Breast epithelium (tissue), 4 donors: ENCODE measurements at regions not wholly inside any gene's neighbourhood (a gene's known extent, or its start where the extent isn't known, plus 50 kb on each side); places are given as distances from the start of the nearest gene placed in this dataset.

Source experiments
- DNase-seq, 2 donors: peaks; one replicate each; pipeline ENCODE4 v3.0.0-alpha.2; 2019; ENCODE audit warnings: low spot score in 2 of 2
- H3K27ac ChIP-seq, 2 donors: fragments of 200-600 bp; sonication (generic) in 1 of 2; one replicate each; pipeline ENCODE4 v1.5.1; 2016 to 2019; ENCODE audit warnings: mild to moderate bottlenecking in 1 of 2
- H3K27me3 ChIP-seq, 2 donors: fragments of 200-600 bp; sonication (generic) in 1 of 2; one replicate each; pipeline versions ENCODE4 v1.5.1 to v1.6.0; 2017 to 2019; ENCODE audit warnings: control low read depth in 1 of 2, mild to moderate bottlenecking in 1 of 2
- H3K36me3 ChIP-seq: fragments of 200-600 bp; one replicate; pipeline ENCODE4 v1.5.1; 2019
- H3K4me1 ChIP-seq, 2 donors: fragments of 200-600 bp; sonication (generic); one replicate each; pipeline ENCODE4 v1.5.1; 2016 to 2019; ENCODE audit warnings: control low read depth in 1 of 2
- H3K4me3 ChIP-seq, 3 donors: fragments of 200-600 bp; sonication (generic); 1 replicate in 2 of 3; 2 replicates in 1 of 3; pipeline ENCODE4 v1.5.1; 2016 to 2019; ENCODE audit warnings: mild to moderate bottlenecking in 3 of 3, moderate library complexity in 2 of 3
- H3K9me3 ChIP-seq, 2 donors: fragments of 200-600 bp; sonication (generic) in 1 of 2; one replicate each; pipeline ENCODE4 v1.5.1; 2016 to 2019; ENCODE audit warnings: control low read depth in 1 of 2
- CTCF ChIP-seq, 3 donors: fragments of 450-650 bp; IDR thresholded peaks; one replicate each; pipeline ENCODE4 v1.5.1; 2016 to 2017; ENCODE audit warnings: antibody characterized with exemption in 3 of 3, mild to moderate bottlenecking in 3 of 3, moderate library complexity in 3 of 3
- POLR2A ChIP-seq: fragments of 450-650 bp; IDR thresholded peaks from one replicate; pipeline ENCODE4 v1.6.1; 2016; ENCODE audit warnings: antibody characterized with exemption, mild to moderate bottlenecking, moderate library complexity
- POLR2AphosphoS5 ChIP-seq, 3 donors: sonication (generic); formaldehyde crosslinking; IDR thresholded peaks; one replicate each; pipeline ENCODE4 v1.6.1; 2017; ENCODE audit warnings: antibody characterized with exemption in 3 of 3
- intact Hi-C: fragments of 100-400 bp; cut with DNase I; formaldehyde crosslinking; loops from one replicate; pipeline ENCODE4 v1.15.1; 2023; ENCODE audit warnings: low total_unique reads

GRCh38 chr1:189987509-189987908, 490.2 kb downstream of the BRINP3 start:
- Histone ChIP-seq H3K36me3 (no peaks in the 10 kb centered on the region), H3K4me1 (no peaks in the 10 kb centered on the region), H3K9me3 (peaks cover 2 to 3% of the 10 kb centered on the region in 2 donors), H3K4me3 (no peak overlapping the region), H3K27ac (no peak overlapping the region), H3K27me3 (no peaks in the 10 kb centered on the region)
- no peak for DNase-seq
- TF ChIP-seq POLR2AphosphoS5 (IDR thresholded peaks at IDR 0.05) (no peak), POLR2A (no peak), CTCF (IDR thresholded peaks at IDR 0.05) (no peak)
- intact Hi-C loops, result no loop called here

GRCh38 chr1:189992856-189993255, 484.8 kb downstream of the BRINP3 start:
- Histone ChIP-seq H3K4me3 (no peak overlapping the region), H3K27ac (no peak overlapping the region), H3K4me1 (no peaks in the 10 kb centered on the region), H3K9me3 (peaks cover 7 to 12% of the 10 kb centered on the region in 2 donors), H3K36me3 (no peaks in the 10 kb centered on the region), H3K27me3 (no peaks in the 10 kb centered on the region)
- no peak for DNase-seq
- TF ChIP-seq POLR2AphosphoS5 (IDR thresholded peaks at IDR 0.05) (no peak), POLR2A (no peak), CTCF (IDR thresholded peaks at IDR 0.05) (no peak)
- intact Hi-C loops, result no loop called here

- no peaks in the 10 kb centered on the region for H3K9me3 ChIP-seq
- H3K27me3 ChIP-seq, result no peaks in the 10 kb centered on the region
- no peak for TF ChIP-seq CTCF (IDR thresholded peaks at IDR 0.05)
- no peak for TF ChIP-seq POLR2AphosphoS5 (IDR thresholded peaks at IDR 0.05)
- no peak for TF ChIP-seq POLR2A
- H3K4me1 ChIP-seq, result no peaks in the 10 kb centered on the region
- H3K27ac ChIP-seq, result no peak overlapping the region
- DNase-seq, result no peak
- intact Hi-C loops, result no loop called here
- no peaks in the 10 kb centered on the region for H3K36me3 ChIP-seq
- no peak overlapping the region for H3K4me3 ChIP-seq
Observed at GRCh38 chr1:190000365-190000872, 477.2 kb downstream of the BRINP3 start.

GRCh38 chr1:190001187-190001586, 476.5 kb downstream of the BRINP3 start:
- no peak overlapping the region for H3K27ac ChIP-seq
- no peaks in the 10 kb centered on the region for H3K36me3 ChIP-seq
- no peak overlapping the region for H3K4me3 ChIP-seq
- TF ChIP-seq POLR2AphosphoS5 (IDR thresholded peaks at IDR 0.05) (no peak), CTCF (IDR thresholded peaks at IDR 0.05) (no peak), POLR2A (no peak)
- no peaks in the 10 kb centered on the region for H3K27me3 ChIP-seq
- no peak for DNase-seq
- H3K4me1 ChIP-seq, result no peaks in the 10 kb centered on the region
- intact Hi-C loops, result no loop called here
- H3K9me3 ChIP-seq, result no peaks in the 10 kb centered on the region

GRCh38 chr1:190003376-190003775, 474.3 kb downstream of the BRINP3 start:
- TF ChIP-seq CTCF (IDR thresholded peaks at IDR 0.05), result no peak
- TF ChIP-seq POLR2AphosphoS5 (IDR thresholded peaks at IDR 0.05), result no peak
- no peak for TF ChIP-seq POLR2A
- no peaks in the 10 kb centered on the region for H3K27me3 ChIP-seq
- intact Hi-C loops, result no loop called here

More at GRCh38 chr1:190003376-190003775, 474.3 kb downstream of the BRINP3 start:
- Histone ChIP-seq H3K4me3 (no peak overlapping the region), H3K36me3 (no peaks in the 10 kb centered on the region), H3K9me3 (no peaks in the 10 kb centered on the region), H3K4me1 (no peaks in the 10 kb centered on the region), H3K27ac (no peak overlapping the region)
- DNase-seq, result no peak
